GM12878 (cell line): ENCODE measurements at regions not wholly inside any gene's neighbourhood (a gene's known extent, or its start where the extent isn't known, plus 50 kb on each side); places are given as distances from the start of the nearest gene placed in this dataset.

Experiments
- ATAC-seq: fragments of 200-7000 bp; cut with Tn5 transposase; 3 replicates; pipeline ENCODE4 v1.9.1; 2020; ENCODE audit warnings: mild to moderate bottlenecking, moderate library complexity
- BruUV-seq: library from RNA; stranded (reverse); fragments of 400-500 nt; replicated peaks from 2 replicates; lab custom pipeline; 2021; lab: Mats Ljungman, UMichigan
- CTCF ChIA-PET: fragments of 300-600 bp; sonication (Branson Sonifier 250); formaldehyde crosslinking; extraction: SDS; loops from one replicate; lab custom pipeline; 2021; ENCODE audit warnings: inconsistent platforms; lab: Yijun Ruan, JAX
- POLR2A ChIA-PET: fragments of 350-600 bp; formaldehyde crosslinking; extraction: SDS; loops from one replicate; lab custom pipeline; 2021; ENCODE audit warnings: inconsistent platforms; lab: Charles Lee
- RAD21 ChIA-PET: fragments of 300-600 bp; sonication (Branson Sonifier 250); formaldehyde crosslinking; loops from one replicate; lab custom pipeline; 2023; ENCODE audit warnings: antibody characterized with exemption; ENCODE audit not compliant: unreplicated experiment; lab: Charles Lee
- SMC1A ChIA-PET: fragments of 300-600 bp; sonication (Branson Sonifier 250); formaldehyde crosslinking; loops from one replicate; lab custom pipeline; 2023; ENCODE audit not compliant: unreplicated experiment, uncharacterized antibody; lab: Charles Lee
- DNase-seq: peaks from one replicate; pipeline ENCODE4 v3.0.0-alpha.2; 2011; ENCODE audit warnings: low read depth, low spot score
- FAIRE-seq: peaks from 3 replicates; lab custom pipeline; 2011; peaks lifted over from hg19 to GRCh38; lab: Jason Lieb, UNC
- H2AFZ ChIP-seq: 2 replicates; pipeline ENCODE4 v1.6.0; 2011; ENCODE audit warnings: low read depth, low read length, control low read depth; ENCODE audit not compliant: control insufficient read depth
- H3K27ac ChIP-seq: 2 replicates; pipeline ENCODE4 v1.5.1; 2011; ENCODE audit warnings: control low read depth; ENCODE audit not compliant: control insufficient read depth, insufficient read depth
- H3K27me3 ChIP-seq, 2 experiments: replicated peaks in 1 of 2; 2 replicates each; pipeline versions ENCODE4 v1.6.0 to v1.6.1; 2011; ENCODE audit warnings: low read length in 1 of 2; ENCODE audit not compliant: control insufficient read depth in 2 of 2, insufficient read depth in 2 of 2
- H3K36me3 ChIP-seq, 2 experiments: 2 replicates each; pipeline ENCODE4 v1.5.1; 2011; ENCODE audit warnings: low read length in 1 of 2; ENCODE audit not compliant: control insufficient read depth in 2 of 2, insufficient read depth in 2 of 2
- H3K4me1 ChIP-seq: 2 replicates; pipeline ENCODE4 v1.6.1; 2011; ENCODE audit warnings: mild to moderate bottlenecking, low read length, moderate library complexity, mixed read lengths; ENCODE audit not compliant: control insufficient read depth, insufficient read depth
- H3K4me2 ChIP-seq: 2 replicates; pipeline ENCODE4 v1.6.0; 2011; ENCODE audit warnings: control low read depth; ENCODE audit not compliant: control insufficient read depth, insufficient read depth
- H3K4me3 ChIP-seq: fragments of 200-600 bp; sonication (generic); 2 replicates; pipeline ENCODE4 v1.5.1; 2016
- H3K79me2 ChIP-seq: 2 replicates; pipeline ENCODE4 v1.6.0; 2011; ENCODE audit warnings: low read length; ENCODE audit not compliant: control insufficient read depth, insufficient read depth
- H3K9ac ChIP-seq: 2 replicates; pipeline ENCODE4 v1.8.0; 2011; ENCODE audit warnings: low read length, control low read depth, mixed read lengths; ENCODE audit not compliant: control insufficient read depth, insufficient read depth
- H3K9me3 ChIP-seq: replicated peaks from 3 replicates; pipeline ENCODE4 v1.5.1; 2011; ENCODE audit warnings: mild to moderate bottlenecking, low read length; ENCODE audit not compliant: control insufficient read depth, insufficient read depth
- H4K20me1 ChIP-seq: 2 replicates; pipeline ENCODE4 v1.6.0; 2011; ENCODE audit not compliant: control insufficient read depth, insufficient read depth
- ASH2L ChIP-seq: fragments of 300-600, 200-600 bp; sonication (generic); IDR thresholded peaks from 2 replicates; pipeline ENCODE4 v1.6.1; 2017; ENCODE audit warnings: low read depth, mild to moderate bottlenecking, borderline replicate concordance
- ESRRA ChIP-seq: IDR thresholded peaks from 2 replicates; pipeline ENCODE4 v1.6.1; 2012; ENCODE audit warnings: mild to moderate bottlenecking, low read length, improper control_type of control experiment
- ETV6 ChIP-seq, 2 experiments: fragments of 450-650 bp in 1 of 2; IDR thresholded peaks in 1 of 2; conservative IDR thresholded peaks in 1 of 2; 2 replicates each; pipeline ENCODE4 v1.6.1; 2014; ENCODE audit warnings: antibody characterized with exemption in 1 of 2, borderline replicate concordance in 1 of 2, low read depth in 1 of 2, mild to moderate bottlenecking in 1 of 2, moderate library complexity in 1 of 2
- GATAD2B ChIP-seq: fragments of 450-650 bp; conservative IDR thresholded peaks from 2 replicates; pipeline ENCODE4 v1.6.1; 2017; ENCODE audit warnings: low read depth, mild to moderate bottlenecking, moderate library complexity
- MXI1 ChIP-seq: fragments of 150-350 bp; IDR thresholded peaks from 2 replicates; pipeline ENCODE4 v1.6.1; 2011; ENCODE audit warnings: low read depth, mild to moderate bottlenecking, inconsistent platforms, low read length, improper control_type of control experiment
- PBX3 ChIP-seq: IDR thresholded peaks from 2 replicates; pipeline ENCODE4 v1.6.1; 2011; ENCODE audit warnings: mild to moderate bottlenecking, low read depth, low read length, moderate library complexity; ENCODE audit not compliant: insufficient replicate concordance
- POLR2A ChIP-seq: IDR thresholded peaks from 2 replicates; pipeline ENCODE4 v1.6.1; 2011; ENCODE audit warnings: low read depth, mild to moderate bottlenecking, low read length
- SIN3A ChIP-seq: IDR thresholded peaks from 2 replicates; pipeline ENCODE4 v1.6.1; 2012; ENCODE audit warnings: low read depth, low read length, improper control_type of control experiment
- SREBF2 ChIP-seq: IDR thresholded peaks from 2 replicates; pipeline ENCODE4 v1.6.1; 2012; ENCODE audit warnings: mild to moderate bottlenecking, low read length
- ZBTB33 ChIP-seq: fragments of 450-650 bp; IDR thresholded peaks from 2 replicates; pipeline ENCODE4 v1.6.1; 2017; ENCODE audit warnings: mild to moderate bottlenecking
- ZBTB40 ChIP-seq: fragments of 450-650 bp; IDR thresholded peaks from 2 replicates; pipeline ENCODE4 v1.6.1; 2016; ENCODE audit warnings: mild to moderate bottlenecking, moderate library complexity, borderline replicate concordance
- WGBS: methylation state at CpG from one replicate; pipeline ENCODE4 v1.1.6; 2016; ENCODE audit warnings: low lambda C conversion rate; ENCODE audit not compliant: insufficient replicate concordance, insufficient coverage; ENCODE audit errors: missing lambda C conversion rate; 5-methylcytosine and 5-hydroxymethylcytosine counted together
- in situ Hi-C: fragments of 300-500 bp; cut with MboI; formaldehyde crosslinking; loops from 9 replicates; pipeline ENCODE4 v1.14.3; 2018; ENCODE audit warnings: mixed read lengths
- intact Hi-C: fragments of 100-400 bp; cut with micrococcal nuclease; formaldehyde crosslinking; loops from one replicate; pipeline ENCODE4 v1.14.2; 2022; ENCODE audit not compliant: unreplicated experiment

GRCh38 chr14:34195964-34196363, 245.1 kb upstream of the EGLN3 start:
- Histone ChIP-seq H3K4me2 (no peak overlapping the region), H3K4me1 (no peaks in the 10 kb centered on the region), H3K27me3 (no peaks in the 10 kb centered on the region), H3K9ac (no peak overlapping the region), H3K79me2 (no peaks in the 10 kb centered on the region), H4K20me1 (no peaks in the 10 kb centered on the region), H2AFZ (no peak overlapping the region), H3K4me3 (no peak overlapping the region), H3K36me3 (no peaks in the 10 kb centered on the region), H3K9me3 (no peaks in the 10 kb centered on the region)
- DNase-seq (no peak), ATAC-seq (no peak), FAIRE-seq (no peak)
- RAD21 ChIA-PET, result no interaction called here
- SMC1A ChIA-PET, result interaction anchor here (1.0 kb wide), 1 partner anchor 15 kb away, joined by 4 read pairs; no protein-coding TSS in a partner anchor
- intact Hi-C loops, result no loop called here
- in situ Hi-C loops, result no loop called here
- BruUV-seq, result no TSS peak
- POLR2A ChIA-PET, result no interaction called here
- no peak for TF ChIP-seq ESRRA
- TF ChIP-seq GATAD2B, result no peak
- TF ChIP-seq POLR2A, result no peak
- TF ChIP-seq, all 136 proteins: peak for 0
- CTCF ChIA-PET, result no interaction called here
- H3K27ac ChIP-seq, result no peak overlapping the region

GRCh38 chr14:34190717-34191116, 239.8 kb upstream of the EGLN3 start:
- H3K9ac ChIP-seq, result no peak overlapping the region
- H2AFZ ChIP-seq, result no peak overlapping the region
- H3K9me3 ChIP-seq, result no peaks in the 10 kb centered on the region
- POLR2A ChIA-PET, result interaction anchor here (1.8 kb wide), 1 partner anchor 9 kb away, joined by 5 read pairs; no protein-coding TSS in a partner anchor
- intact Hi-C loops, result no loop called here
- WGBS, result 17% methylated on average over 4 of the region's 4 CpGs
- RAD21 ChIA-PET, result interaction anchor here (1.6 to 2.2 kb wide), 3 partner anchors 10 to 92 kb away, joined by 3 to 5 read pairs (median 5); no protein-coding TSS in a partner anchor
- no peak for ATAC-seq
- H3K27me3 ChIP-seq, result no peaks in the 10 kb centered on the region
- H3K27ac ChIP-seq, result no peak overlapping the region
- in situ Hi-C loops, result no loop called here
- H3K4me1 ChIP-seq, result no peaks in the 10 kb centered on the region
- SMC1A ChIA-PET, result interaction anchor here (0.9 to 3.8 kb wide), 5 partner anchors 9 to 345 kb away, joined by 3 to 26 read pairs (median 4); no protein-coding TSS in a partner anchor
- FAIRE-seq, result no peak
- H4K20me1 ChIP-seq, result no peaks in the 10 kb centered on the region
- BruUV-seq, result no TSS peak
- H3K4me2 ChIP-seq, result no peak overlapping the region
- no peak for DNase-seq
- CTCF ChIA-PET, result interaction anchor here (0.8 to 2.6 kb wide), 4 partner anchors 9 to 25 kb away, joined by 3 to 10 read pairs (median 3); no protein-coding TSS in a partner anchor
- H3K4me3 ChIP-seq, result no peak overlapping the region
- no peaks in the 10 kb centered on the region for H3K79me2 ChIP-seq
- H3K36me3 ChIP-seq, result no peaks in the 10 kb centered on the region
- TF ChIP-seq SIN3A, result no peak
- TF ChIP-seq ASH2L, result no peak
- TF ChIP-seq ZBTB40, result no peak
- no peak for TF ChIP-seq SREBF2
- no peak for TF ChIP-seq ZBTB33
- TF ChIP-seq MXI1, result no peak
- TF ChIP-seq PBX3, result no peak
- TF ChIP-seq ETV6 (conservative IDR thresholded peaks at IDR 0.05 in 1 of 2, IDR thresholded peaks at IDR 0.05 in 1 of 2; ENCODE audit: borderline replicate concordance in 1 of 2, low read depth in 1 of 2), result no peak
